ENCODE measurements at regions not wholly inside any gene's neighbourhood (a gene's known extent, or its start where the extent isn't known, plus 50 kb on each side); places are given as distances from the start of the nearest gene placed in this dataset.

- DNase-seq = no peak
Observed at GRCh38 chr20:52859156-52859876, 112.8 kb upstream of the TSHZ2 start.

GRCh38 chr20:52852714-52853113 lies 119.4 kb upstream of the TSHZ2 start:
- no peak for DNase-seq

GRCh38 chr20:52847731-52848359 lies 124.3 kb upstream of the TSHZ2 start:
- DNase-seq = no peak

GRCh38 chr20:52847029-52847660 lies 125.0 kb upstream of the TSHZ2 start:
- no peak for DNase-seq

- DNase-seq = no peak
Observed at GRCh38 chr20:52845044-52845443, 127.1 kb upstream of the TSHZ2 start.

- no peak for DNase-seq
Observed at GRCh38 chr20:52843425-52843824, 128.7 kb upstream of the TSHZ2 start.

- DNase-seq = no peak
Observed at GRCh38 chr20:52841003-52841402, 131.2 kb upstream of the TSHZ2 start.

- DNase-seq = no peak
Observed at GRCh38 chr20:52840041-52840440, 132.1 kb upstream of the TSHZ2 start.

- DNase-seq = no peak
Observed at GRCh38 chr20:52838510-52839241, 133.5 kb upstream of the TSHZ2 start.

GRCh38 chr20:52837378-52837777 lies 134.8 kb upstream of the TSHZ2 start:
- no peak for DNase-seq

- no peak for DNase-seq
Observed at GRCh38 chr20:52833901-52834300, 138.3 kb upstream of the TSHZ2 start.

- DNase-seq = no peak
Observed at GRCh38 chr20:52832151-52832774, 139.9 kb upstream of the TSHZ2 start.

GRCh38 chr20:52830598-52830997 lies 141.6 kb upstream of the TSHZ2 start:
- no peak for DNase-seq

GRCh38 chr20:52829111-52829510 lies 143.0 kb upstream of the TSHZ2 start:
- no peak for DNase-seq

GRCh38 chr20:52828199-52828598 lies 144.0 kb upstream of the TSHZ2 start:
- DNase-seq = no peak

- DNase-seq = no peak
Observed at GRCh38 chr20:52826722-52827121, 145.4 kb upstream of the TSHZ2 start.

GRCh38 chr20:52826321-52826720 lies 145.8 kb upstream of the TSHZ2 start:
- DNase-seq = no peak

GRCh38 chr20:52824494-52825216 lies 147.5 kb upstream of the TSHZ2 start:
- no peak for DNase-seq

GRCh38 chr20:52823303-52823702 lies 148.9 kb upstream of the TSHZ2 start:
- DNase-seq = no peak

GRCh38 chr20:52820641-52821292 lies 151.4 kb upstream of the TSHZ2 start:
- DNase-seq = no peak

- DNase-seq = no peak
Observed at GRCh38 chr20:52818491-52818890, 153.7 kb upstream of the TSHZ2 start.

GRCh38 chr20:52817981-52818380 lies 154.2 kb upstream of the TSHZ2 start:
- DNase-seq = no peak
